OCI-LY1 (cell line): ENCODE measurements at regions not wholly inside any gene's neighbourhood (a gene's known extent, or its start where the extent isn't known, plus 50 kb on each side); places are given as distances from the start of the nearest gene placed in this dataset.

ENCODE experiments used
- CTCF ChIP-seq: fragments of 200-600 bp; sonication (generic), shearing (Covaris generic); IDR thresholded peaks from 2 replicates; pipeline ENCODE4 v1.5.1; 2017; ENCODE audit warnings: mild to moderate bottlenecking, antibody characterized with exemption, low read length, moderate library complexity, mixed read lengths
- EZH2 ChIP-seq: fragments of 200-600 bp; sonication (generic), shearing (Covaris generic); IDR thresholded peaks from 2 replicates; pipeline ENCODE4 v1.8.0; 2017; ENCODE audit warnings: borderline replicate concordance, mixed run types, mild to moderate bottlenecking, antibody characterized with exemption, low read length, moderate library complexity, mixed read lengths

- TF ChIP-seq CTCF (no peak), EZH2 (no peak)
These were observed 226.1 kb downstream of the QDPR start for GRCh38 chr4:17285747-17286146.
